Renal pelvis (tissue), 1 donor: ENCODE measurements at regions not wholly inside any gene's neighbourhood (a gene's known extent, or its start where the extent isn't known, plus 50 kb on each side); places are given as distances from the start of the nearest gene placed in this dataset.
"Not testable (repeated sequence)": the region's sequence is repeated elsewhere in the genome, so short reads cannot be mapped to it uniquely, and the experiment has no call there.

ENCODE experiments used
- DNase-seq: peaks from one replicate; pipeline ENCODE4 v3.0.0-alpha.2; 2013

- no peak for DNase-seq
Observed at GRCh38 chr7:125253452-125254190, 324.0 kb upstream of the POT1 start.

- DNase-seq: no peak
Observed at GRCh38 chr7:125247514-125248098, 318.0 kb upstream of the POT1 start.

GRCh38 chr7:125246706-125247105, 317.1 kb upstream of the POT1 start:
- DNase-seq: no peak

DNA sequence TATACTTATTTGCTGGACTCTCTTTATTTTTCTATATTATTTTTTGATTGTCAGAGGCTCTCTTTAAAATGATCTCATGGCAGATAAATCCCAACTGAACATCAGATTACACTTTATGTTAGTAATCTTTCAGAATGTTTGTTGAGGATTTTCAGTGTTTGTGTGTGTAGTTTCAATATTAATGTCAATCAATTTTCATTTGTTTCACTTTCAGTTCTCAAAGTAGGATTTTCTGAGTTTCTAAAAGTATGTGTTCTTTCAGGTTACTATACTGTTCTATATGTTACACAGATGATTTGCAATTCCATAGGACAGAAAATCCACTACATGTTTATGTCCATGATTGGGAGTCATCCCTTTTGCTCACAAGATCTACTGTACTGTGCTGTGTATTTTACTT, 311.9 kb upstream of the POT1 start:
- no peak for DNase-seq

GRCh38 chr7:125222596-125222995, 293.0 kb upstream of the POT1 start:
- no peak for DNase-seq

DNA sequence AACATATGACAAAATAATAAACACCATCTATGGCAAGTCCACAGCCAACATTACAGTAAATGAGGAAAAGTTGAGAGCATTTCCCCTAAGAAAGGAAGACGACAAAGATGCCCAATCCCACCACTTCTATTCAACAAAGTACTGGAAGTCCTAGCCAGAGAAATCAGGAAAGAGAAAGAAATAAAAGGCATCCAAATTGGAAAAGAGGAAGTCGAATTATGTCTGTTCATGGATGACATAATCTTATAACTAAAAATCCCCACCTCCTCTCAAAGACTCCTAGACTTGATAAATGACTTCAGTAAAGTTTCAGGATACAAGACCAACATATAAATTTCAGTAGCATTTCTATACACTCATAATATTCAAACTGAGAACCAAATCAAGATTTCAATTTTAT, 288.5 kb upstream of the POT1 start:
- DNase-seq: no peak

- DNase-seq: no peak
Observed at GRCh38 chr7:125201002-125201401, 271.4 kb upstream of the POT1 start.

DNA sequence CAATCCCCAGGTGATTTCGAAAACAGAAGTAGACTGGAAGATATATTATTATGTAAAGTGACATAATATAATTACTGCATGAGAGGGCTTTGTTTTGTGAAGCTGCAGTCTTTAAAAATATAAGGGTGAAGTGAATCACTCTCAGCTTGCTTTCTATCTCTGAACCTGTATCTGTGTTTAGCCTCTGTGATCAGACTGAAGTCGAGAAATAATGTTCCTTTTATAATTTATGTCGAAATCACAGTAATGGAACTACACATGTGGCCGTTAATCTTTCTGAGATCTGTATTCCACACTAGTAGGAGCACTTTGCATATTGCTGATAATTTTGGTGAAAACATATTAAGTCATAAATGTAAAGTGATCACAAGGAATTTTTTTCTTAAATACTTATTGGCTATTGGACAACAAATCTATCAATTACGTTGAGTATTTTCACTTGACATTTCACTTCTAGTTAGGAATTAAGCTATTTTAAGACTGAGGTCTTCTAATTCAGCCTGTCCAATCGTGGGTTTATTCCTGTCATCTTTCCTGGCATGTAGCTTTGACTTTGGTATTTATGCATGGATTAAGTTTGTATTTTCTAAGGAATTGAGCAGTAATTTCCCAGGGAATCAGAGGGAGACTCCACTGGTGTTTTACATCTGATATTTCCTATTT, 268.2 kb upstream of the POT1 start:
- DNase-seq: no peak

DNA sequence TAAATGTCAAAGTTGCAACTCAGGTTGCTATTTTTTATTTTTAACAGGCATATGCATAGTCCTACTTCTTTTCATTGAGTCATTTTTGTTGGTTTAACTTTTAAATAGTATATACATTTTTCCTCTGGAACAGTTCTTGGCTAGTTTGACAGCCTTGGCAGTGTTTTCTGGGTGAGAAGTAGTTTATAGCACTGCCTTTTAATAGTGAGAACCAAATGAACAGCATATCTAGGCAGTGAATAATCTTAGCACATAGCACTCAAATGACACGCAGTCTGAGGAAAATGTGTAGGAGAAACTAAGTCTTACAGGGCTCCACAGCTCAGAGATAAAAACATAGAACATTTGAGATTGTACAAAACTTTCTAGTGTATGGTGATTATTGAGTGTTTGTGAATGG, 265.5 kb upstream of the POT1 start:
- no peak for DNase-seq

GRCh38 chr7:125193263-125193662, 263.6 kb upstream of the POT1 start:
- DNase-seq: no peak

DNA sequence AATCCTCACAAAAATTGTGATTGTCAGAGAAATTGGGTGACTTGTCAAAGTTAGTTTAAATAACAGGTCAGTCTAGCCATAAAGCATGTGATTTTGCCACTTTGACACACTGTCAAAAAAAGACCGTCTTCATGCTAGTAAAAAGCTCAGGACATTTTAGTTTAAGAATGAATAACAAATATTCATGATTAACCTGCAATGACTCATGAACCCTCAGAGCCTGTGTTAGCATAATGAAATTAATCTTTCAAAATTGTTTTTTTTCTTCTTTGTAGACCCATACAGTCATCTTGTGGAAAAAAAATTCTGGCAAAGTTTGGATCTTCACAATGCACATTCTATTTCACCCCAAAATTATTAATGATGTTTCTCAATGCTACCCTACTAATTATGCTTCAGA, 255.2 kb upstream of the POT1 start:
- DNase-seq: no peak

- DNase-seq: not testable (repeated sequence)
Observed at GRCh38 chr7:125181569-125182267, 252.1 kb upstream of the POT1 start.

- DNase-seq: no peak
Observed at GRCh38 chr7:125173571-125173970, 243.9 kb upstream of the POT1 start.

DNA sequence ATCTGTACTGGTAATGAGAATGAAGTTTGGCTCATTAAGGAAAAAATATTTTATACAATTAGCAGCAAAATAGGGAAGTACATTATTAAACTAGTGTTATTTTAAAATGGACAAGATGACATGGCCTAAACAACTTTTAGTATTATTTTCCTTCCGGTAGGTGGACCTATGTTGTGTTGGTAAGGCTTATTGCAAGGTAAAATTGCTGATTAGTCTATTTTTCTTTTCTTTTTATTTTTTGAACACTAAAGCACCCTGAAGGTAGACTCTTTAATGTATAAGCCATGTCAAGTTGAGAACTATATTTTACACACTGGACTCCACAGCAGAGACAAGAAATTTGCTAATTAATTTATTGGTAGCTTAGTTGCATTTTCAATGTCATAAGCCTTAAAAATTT, 239.5 kb upstream of the POT1 start:
- no peak for DNase-seq

- DNase-seq: no peak
Observed at GRCh38 chr7:125154930-125155329, 225.3 kb upstream of the POT1 start.

- no peak for DNase-seq
Observed at GRCh38 chr7:125149151-125149550, 219.5 kb upstream of the POT1 start.

- DNase-seq: no peak
Observed at GRCh38 chr7:125147047-125147446, 217.4 kb upstream of the POT1 start.

DNA sequence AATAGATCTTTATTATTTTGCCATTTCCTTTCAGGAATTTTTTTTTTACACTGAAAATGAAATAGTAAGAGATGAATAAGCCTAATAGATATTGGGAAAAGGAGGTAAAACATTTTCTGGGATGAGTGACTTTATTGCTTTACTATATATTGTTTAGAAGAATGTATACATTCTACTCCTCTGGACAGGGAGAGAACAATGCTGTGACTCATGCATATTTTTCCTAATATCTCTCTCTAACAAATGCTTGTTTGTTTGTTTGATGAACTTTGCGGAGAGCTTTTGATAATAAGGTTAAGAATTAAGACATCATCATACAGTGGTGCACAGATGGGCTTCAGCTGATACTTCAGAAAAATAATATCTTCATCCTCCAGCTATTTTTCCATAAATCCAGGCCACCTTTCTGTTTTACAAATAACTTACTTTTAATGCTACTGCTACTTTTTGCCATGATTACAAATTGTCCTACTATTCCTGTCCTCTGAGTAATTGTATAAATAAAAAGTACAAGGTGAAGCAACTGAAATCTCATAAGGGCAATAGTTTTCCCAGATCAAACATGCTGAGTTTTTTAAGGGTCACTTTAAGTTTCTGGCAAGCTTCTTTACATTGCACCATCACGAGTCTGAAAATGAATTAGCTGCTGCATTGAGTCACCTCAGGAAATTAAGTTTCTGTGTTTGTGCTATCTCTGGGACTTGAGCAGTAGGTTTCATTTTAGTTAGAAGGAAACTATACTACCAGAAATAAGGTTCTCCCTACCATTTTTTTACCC, 207.3 kb upstream of the POT1 start:
- DNase-seq: no peak

GRCh38 chr7:125136341-125136740, 206.7 kb upstream of the POT1 start:
- no peak for DNase-seq

GRCh38 chr7:125130173-125130572, 200.5 kb upstream of the POT1 start:
- DNase-seq: no peak

DNA sequence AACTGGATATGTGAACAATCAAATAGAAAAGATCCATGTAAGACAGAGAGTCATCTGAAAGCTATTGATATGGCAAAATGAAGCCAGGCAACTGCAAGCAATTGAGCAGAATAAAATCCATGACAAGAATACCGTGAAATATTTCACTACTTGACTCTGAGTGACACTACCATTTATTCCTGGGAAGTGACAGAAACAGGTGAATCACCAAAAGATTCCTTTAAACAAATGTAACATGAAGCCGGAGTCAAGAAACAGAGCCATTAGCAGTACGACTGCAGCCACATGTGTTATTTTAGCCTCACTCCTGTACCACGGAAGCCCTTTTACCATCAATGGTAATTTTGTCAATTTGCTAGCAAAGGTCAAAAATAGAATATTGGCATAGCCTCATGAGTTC, 197.7 kb upstream of the POT1 start:
- DNase-seq: no peak

GRCh38 chr7:125126376-125126775, 196.8 kb upstream of the POT1 start:
- peak; percentile 37 for DNase-seq
